ENCODE measurements at regions not wholly inside any gene's neighbourhood (a gene's known extent, or its start where the extent isn't known, plus 50 kb on each side); places are given as distances from the start of the nearest gene placed in this dataset.

DNA sequence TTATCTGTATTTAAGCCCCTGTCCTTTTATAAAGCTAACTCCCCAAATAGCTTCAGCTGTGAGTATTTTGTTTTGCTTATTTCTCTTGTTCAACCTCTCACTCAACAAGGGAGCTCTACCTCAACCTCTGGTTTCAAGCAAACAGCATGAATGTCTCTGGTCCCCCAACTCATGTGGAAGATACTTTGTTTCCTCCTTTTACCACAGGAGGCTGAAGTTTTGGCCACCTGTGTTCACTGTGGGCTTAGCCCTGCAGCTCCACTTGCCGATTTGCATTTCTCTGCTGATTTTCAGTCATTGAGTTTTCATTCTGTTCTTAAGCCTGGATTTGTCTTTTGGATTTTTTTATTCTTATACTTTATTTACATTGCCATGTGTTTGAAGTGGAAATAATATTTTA, 613.1 kb downstream of the USP25 start:
- Mint-ChIP-seq H3K36me3 (ENCODE audit: low read depth) (no peaks in the 10 kb centered on the region), H3K9me3 (no peaks in the 10 kb centered on the region), H3K4me3 (no peak overlapping the region), H3K27ac (no peak overlapping the region), H3K27me3 (ENCODE audit: insufficient read depth) (no peaks in the 10 kb centered on the region), H3K4me1 (ENCODE audit: low read depth) (no peaks in the 10 kb centered on the region)
- TF ChIP-seq, protein P1, sequence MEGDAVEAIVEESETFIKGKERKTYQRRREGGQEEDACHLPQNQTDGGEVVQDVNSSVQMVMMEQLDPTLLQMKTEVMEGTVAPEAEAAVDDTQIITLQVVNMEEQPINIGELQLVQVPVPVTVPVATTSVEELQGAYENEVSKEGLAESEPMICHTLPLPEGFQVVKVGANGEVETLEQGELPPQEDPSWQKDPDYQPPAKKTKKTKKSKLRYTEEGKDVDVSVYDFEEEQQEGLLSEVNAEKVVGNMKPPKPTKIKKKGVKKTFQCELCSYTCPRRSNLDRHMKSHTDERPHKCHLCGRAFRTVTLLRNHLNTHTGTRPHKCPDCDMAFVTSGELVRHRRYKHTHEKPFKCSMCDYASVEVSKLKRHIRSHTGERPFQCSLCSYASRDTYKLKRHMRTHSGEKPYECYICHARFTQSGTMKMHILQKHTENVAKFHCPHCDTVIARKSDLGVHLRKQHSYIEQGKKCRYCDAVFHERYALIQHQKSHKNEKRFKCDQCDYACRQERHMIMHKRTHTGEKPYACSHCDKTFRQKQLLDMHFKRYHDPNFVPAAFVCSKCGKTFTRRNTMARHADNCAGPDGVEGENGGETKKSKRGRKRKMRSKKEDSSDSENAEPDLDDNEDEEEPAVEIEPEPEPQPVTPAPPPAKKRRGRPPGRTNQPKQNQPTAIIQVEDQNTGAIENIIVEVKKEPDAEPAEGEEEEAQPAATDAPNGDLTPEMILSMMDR (IDR thresholded peaks at IDR 0.05) = no peak
- no peak for DNase-seq

DNA sequence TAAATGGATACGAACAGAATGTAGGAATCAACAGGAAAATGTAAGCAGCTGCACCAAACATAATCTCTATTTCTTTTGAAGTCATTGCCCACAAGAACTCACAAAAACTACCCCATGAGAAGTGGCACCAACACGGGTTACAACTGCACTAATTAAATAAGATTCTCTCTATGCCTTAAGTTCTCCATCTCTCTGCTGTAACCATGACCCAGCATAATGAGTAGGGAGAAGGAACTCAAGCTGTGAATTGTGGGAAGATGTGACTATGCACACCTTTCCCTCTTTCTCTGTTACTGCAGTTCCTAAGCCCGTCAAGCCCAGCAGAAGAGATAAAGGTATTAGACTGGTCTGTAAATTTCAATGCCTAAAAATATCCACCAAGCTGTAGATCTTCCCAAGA, 614.0 kb downstream of the USP25 start:
- Mint-ChIP-seq H3K9me3 (no peaks in the 10 kb centered on the region), H3K27ac (no peak overlapping the region), H3K4me3 (no peak overlapping the region), H3K36me3 (ENCODE audit: low read depth) (no peaks in the 10 kb centered on the region), H3K27me3 (ENCODE audit: insufficient read depth) (no peaks in the 10 kb centered on the region), H3K4me1 (ENCODE audit: low read depth) (no peaks in the 10 kb centered on the region)
- TF ChIP-seq, protein P1 (IDR thresholded peaks at IDR 0.05) = no peak
- DNase-seq = no peak

DNA sequence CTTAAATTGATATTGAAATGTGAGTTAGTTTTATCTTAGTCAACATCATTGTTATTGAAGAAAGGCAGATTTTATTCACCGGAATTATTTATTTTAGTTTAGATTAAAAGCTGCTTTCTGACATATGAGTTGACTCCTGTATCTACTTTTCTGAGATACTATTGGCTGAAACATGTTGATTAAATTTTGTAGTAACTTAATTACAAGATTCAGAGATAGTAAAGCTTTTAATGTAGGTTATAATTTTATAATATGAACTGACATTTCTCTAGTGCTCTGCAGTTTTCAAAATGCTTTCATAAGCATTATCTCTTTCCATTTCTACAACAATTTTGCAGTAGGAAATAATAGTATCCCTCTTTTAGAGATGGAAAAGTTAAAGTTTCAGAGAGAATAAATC, 616.0 kb downstream of the USP25 start:
- Mint-ChIP-seq H3K9me3 (no peaks in the 10 kb centered on the region), H3K4me3 (no peak overlapping the region), H3K27ac (no peak overlapping the region), H3K36me3 (ENCODE audit: low read depth) (no peaks in the 10 kb centered on the region), H3K4me1 (ENCODE audit: low read depth) (no peaks in the 10 kb centered on the region), H3K27me3 (ENCODE audit: insufficient read depth) (no peaks in the 10 kb centered on the region)
- DNase-seq = no peak
- TF ChIP-seq, protein P1 (IDR thresholded peaks at IDR 0.05) = no peak

DNA sequence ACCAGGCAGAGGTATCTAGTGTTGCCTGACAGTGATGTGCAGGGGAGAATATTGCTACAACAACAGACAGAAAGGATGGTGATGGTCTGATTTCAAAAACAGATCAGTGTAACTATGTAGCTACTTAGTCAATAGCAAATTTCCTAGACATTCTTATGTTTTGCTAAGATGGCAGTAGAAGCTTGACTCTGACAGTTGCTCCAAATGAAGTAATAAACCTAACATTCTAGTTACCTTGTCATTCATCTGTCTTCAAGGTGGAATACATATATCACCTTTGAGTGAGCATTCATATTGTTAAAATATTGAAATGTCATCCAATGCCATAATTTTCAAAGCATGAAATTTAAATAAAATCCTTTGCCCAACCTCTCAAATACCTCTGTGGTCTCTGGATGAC, 617.4 kb downstream of the USP25 start:
- Mint-ChIP-seq H3K27ac (no peak overlapping the region), H3K36me3 (ENCODE audit: low read depth) (no peaks in the 10 kb centered on the region), H3K4me3 (no peak overlapping the region), H3K27me3 (ENCODE audit: insufficient read depth) (no peaks in the 10 kb centered on the region), H3K4me1 (ENCODE audit: low read depth) (no peaks in the 10 kb centered on the region), H3K9me3 (no peaks in the 10 kb centered on the region)
- no peak for DNase-seq
- TF ChIP-seq, protein P1 (IDR thresholded peaks at IDR 0.05) = no peak

DNA sequence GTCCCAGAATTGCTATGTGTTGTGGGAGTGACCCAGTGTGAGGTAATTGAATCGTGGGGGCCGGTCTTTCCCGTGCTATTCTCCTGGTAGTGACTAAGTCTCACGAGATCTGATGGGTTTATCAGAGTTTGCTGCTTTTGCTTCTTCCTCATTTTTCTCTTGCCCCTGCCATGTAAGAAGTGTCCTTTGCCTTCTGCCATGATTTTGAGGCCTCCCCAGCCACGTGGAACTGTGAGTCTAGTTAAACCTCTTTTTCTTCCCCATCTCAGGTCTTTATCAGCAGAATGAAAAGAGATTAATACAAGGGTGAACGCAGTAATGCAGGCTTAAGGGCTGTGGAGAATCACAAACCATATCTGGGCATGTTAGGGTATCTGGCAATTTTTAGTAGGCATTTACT, 624.0 kb downstream of the USP25 start:
- Mint-ChIP-seq H3K9me3 (no peaks in the 10 kb centered on the region), H3K4me1 (ENCODE audit: low read depth) (no peaks in the 10 kb centered on the region), H3K27ac (no peak overlapping the region), H3K27me3 (ENCODE audit: insufficient read depth) (no peaks in the 10 kb centered on the region), H3K4me3 (no peak overlapping the region), H3K36me3 (ENCODE audit: low read depth) (no peaks in the 10 kb centered on the region)
- TF ChIP-seq, protein P1 (IDR thresholded peaks at IDR 0.05) = no peak
- DNase-seq = no peak

DNA sequence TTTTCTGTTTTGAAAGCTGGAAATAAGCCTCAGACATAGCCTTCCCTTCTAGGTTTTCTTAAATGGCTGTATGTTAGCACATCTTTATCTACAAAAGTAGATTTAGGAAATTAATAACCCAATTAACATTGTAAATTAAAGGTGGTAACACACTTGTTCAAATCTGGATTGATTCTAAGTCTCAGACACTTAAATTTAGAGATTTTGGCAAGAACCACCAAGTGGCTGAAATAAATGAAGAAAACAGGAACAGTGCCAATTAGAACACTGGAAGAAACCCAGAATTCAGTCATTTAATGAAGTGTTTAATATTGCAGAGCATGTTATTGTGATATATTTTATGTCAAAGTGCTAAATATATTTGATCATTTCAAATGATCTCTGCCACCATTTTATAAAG, 628.2 kb downstream of the USP25 start:
- Mint-ChIP-seq H3K9me3 (no peaks in the 10 kb centered on the region), H3K4me3 (no peak overlapping the region), H3K4me1 (ENCODE audit: low read depth) (no peaks in the 10 kb centered on the region), H3K27me3 (ENCODE audit: insufficient read depth) (no peaks in the 10 kb centered on the region), H3K36me3 (ENCODE audit: low read depth) (peaks cover 6% of the 10 kb centered on the region; the same call in 1 of the 2 replicates), H3K27ac (no peak overlapping the region)
- TF ChIP-seq, protein P1 (IDR thresholded peaks at IDR 0.05) = no peak
- no peak for DNase-seq

Measured in HFFc6 (cell line).